ENCODE measurements at regions not wholly inside any gene's neighbourhood (a gene's known extent, or its start where the extent isn't known, plus 50 kb on each side); places are given as distances from the start of the nearest gene placed in this dataset.

DNA sequence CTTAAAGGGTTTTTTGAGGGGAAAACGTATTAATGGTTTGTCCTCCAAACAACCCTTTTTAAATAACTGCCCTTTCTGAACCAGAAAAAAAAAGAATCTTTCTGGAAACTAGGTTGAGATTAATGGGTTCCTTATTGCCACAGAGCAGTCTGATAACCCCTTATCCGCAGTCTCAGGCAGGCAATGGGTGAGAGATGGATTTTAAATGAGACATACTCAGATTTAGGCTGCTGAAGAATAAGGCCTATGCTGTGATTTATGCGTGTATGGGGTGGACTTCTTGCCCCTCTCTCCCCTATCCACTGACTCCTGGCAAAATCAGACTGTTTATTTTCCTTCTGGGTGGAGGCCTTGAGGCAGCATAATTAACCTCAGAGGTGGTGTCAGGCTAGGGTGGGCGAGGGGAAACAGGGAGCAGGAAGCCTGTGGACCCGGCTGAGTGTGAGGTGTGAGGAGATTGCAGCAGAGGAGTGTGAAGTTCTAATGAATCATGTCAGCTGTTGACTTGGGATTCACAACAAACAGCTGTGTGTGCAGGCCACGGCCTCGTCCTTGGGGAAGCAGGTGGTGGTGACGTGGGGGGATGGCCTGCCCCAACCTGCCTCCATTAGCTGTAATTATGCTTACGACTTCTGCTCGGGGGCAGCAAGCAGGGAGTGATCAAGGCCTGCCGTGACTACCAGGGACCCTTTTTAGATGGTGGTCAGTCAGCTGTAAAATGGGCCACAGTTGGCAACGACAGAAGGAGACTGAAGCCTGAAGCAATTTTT, 196.4 kb downstream of the SEMA6A start:
- CTCF ChIA-PET = no interaction called here
- ATAC-seq (ENCODE audit: low read depth) (no peak), DNase-seq (no peak)
- POLR2A ChIA-PET = no interaction called here
- H3K4me1 Mint-ChIP-seq = no peaks in the 10 kb centered on the region
- no peak overlapping the region for H3K27ac Mint-ChIP-seq
- no peaks in the 10 kb centered on the region for H3K27me3 Mint-ChIP-seq
- H3K4me3 Mint-ChIP-seq = no peak overlapping the region
- TF ChIP-seq, protein P1, sequence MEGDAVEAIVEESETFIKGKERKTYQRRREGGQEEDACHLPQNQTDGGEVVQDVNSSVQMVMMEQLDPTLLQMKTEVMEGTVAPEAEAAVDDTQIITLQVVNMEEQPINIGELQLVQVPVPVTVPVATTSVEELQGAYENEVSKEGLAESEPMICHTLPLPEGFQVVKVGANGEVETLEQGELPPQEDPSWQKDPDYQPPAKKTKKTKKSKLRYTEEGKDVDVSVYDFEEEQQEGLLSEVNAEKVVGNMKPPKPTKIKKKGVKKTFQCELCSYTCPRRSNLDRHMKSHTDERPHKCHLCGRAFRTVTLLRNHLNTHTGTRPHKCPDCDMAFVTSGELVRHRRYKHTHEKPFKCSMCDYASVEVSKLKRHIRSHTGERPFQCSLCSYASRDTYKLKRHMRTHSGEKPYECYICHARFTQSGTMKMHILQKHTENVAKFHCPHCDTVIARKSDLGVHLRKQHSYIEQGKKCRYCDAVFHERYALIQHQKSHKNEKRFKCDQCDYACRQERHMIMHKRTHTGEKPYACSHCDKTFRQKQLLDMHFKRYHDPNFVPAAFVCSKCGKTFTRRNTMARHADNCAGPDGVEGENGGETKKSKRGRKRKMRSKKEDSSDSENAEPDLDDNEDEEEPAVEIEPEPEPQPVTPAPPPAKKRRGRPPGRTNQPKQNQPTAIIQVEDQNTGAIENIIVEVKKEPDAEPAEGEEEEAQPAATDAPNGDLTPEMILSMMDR (IDR thresholded peaks at IDR 0.05) = no peak
- H3K36me3 Mint-ChIP-seq (ENCODE audit: low read depth) = peaks cover 27% of the 10 kb centered on the region
- no peaks in the 10 kb centered on the region for H3K9me3 Mint-ChIP-seq
- intact Hi-C loops (cut with micrococcal nuclease) = no loop called here

DNA sequence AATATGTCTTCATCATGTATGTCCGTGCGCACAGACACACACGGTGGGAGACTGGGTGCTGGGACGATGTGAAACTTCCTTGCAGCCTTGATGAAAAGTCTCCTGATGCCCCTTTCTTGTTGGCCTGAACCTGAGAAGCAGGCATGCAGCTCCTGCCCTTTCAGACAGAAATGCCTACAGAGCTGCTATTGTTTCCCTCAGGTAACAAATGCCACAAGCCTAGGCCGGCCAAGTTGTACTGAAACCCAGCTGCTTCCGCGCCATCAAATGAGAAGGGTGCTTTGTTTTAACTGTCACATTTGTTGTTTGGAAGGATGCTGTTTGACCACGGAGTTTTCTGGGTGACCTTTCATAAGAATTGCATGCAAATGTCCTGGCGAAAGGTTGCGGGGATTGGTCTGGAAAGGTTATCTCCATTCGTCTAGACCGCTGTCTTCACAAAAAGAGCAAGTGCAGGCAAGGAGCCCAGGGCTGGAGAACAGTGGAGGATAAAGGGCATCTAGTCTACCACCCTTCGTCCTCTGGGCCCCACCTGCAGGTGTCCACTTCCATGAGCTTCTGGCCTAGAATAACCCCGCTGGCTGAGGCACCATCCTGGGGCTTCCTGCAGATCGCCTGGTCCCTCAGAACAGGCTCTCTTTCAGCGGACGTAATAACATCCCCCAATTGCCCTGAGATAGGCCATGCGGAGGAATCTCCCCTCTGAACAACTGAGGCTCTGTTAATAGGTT, 197.2 kb downstream of the SEMA6A start:
- H3K36me3 Mint-ChIP-seq (ENCODE audit: low read depth) = peaks cover 24% of the 10 kb centered on the region
- DNase-seq = no peak
- no peaks in the 10 kb centered on the region for H3K27me3 Mint-ChIP-seq

DNA sequence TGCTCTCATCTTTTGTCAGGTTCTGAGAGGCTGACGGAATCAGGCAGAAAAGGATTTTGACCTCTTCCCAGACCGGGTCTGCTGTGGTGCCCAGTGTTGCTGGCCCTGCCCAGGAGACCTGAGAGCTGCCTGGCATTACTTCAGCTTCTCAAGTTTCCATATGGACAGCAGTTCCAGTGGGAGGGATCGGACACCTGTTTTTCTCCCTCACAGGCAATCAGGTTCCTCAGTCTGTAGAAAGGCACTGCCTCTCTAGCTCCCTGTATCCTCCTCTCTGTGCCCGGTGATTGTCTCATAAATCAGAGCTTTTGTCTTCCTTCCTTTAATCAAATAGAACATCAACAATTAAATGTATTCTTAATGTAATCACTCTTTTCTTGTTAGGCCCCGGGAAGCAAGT, 198.7 kb downstream of the SEMA6A start:
- no peak overlapping the region for H3K27ac Mint-ChIP-seq
- CTCF ChIA-PET = no interaction called here
- intact Hi-C loops (cut with micrococcal nuclease) = no loop called here
- H3K4me3 Mint-ChIP-seq = no peak overlapping the region
- no peaks in the 10 kb centered on the region for H3K9me3 Mint-ChIP-seq
- H3K27me3 Mint-ChIP-seq = no peaks in the 10 kb centered on the region
- peaks cover 19% of the 10 kb centered on the region for H3K36me3 Mint-ChIP-seq (ENCODE audit: low read depth)
- DNase-seq (no peak), ATAC-seq (ENCODE audit: low read depth) (no peak)
- no peaks in the 10 kb centered on the region for H3K4me1 Mint-ChIP-seq
- TF ChIP-seq, protein P1 (IDR thresholded peaks at IDR 0.05) = no peak
- POLR2A ChIA-PET = no interaction called here

More for the DNA sequence above, 197.2 kb downstream of the SEMA6A start:
- intact Hi-C loops (cut with micrococcal nuclease) = no loop called here
- Mint-ChIP-seq H3K27ac (no peak overlapping the region), H3K9me3 (no peaks in the 10 kb centered on the region), H3K4me3 (no peak overlapping the region), H3K4me1 (no peaks in the 10 kb centered on the region)
- TF ChIP-seq, protein P1 (IDR thresholded peaks at IDR 0.05) = no peak
- CTCF ChIA-PET = no interaction called here
- no peak for ATAC-seq (ENCODE audit: low read depth)
- POLR2A ChIA-PET = no interaction called here

DNA sequence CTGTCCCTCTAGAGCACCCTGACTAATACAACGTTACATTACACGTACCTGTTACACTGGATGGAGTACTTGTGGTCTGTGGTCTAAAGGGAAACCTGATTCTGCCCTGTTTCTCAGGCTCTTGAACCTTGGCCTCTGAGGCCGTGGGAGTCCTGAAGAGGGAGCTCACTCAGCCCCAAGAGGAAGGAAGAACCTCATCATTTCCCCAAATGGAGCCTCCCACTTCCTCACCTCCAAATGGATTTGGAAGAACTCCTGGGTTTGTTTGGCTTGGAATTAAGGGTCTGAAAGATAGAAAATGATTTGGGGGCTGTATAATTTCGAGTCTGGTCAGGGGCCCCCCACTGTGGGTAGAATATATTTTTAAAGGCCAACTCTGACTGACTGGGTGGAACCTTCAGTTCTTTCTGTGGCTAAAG, 200.2 kb downstream of the SEMA6A start:
- Mint-ChIP-seq H3K4me3 (no peak overlapping the region), H3K27me3 (no peaks in the 10 kb centered on the region), H3K36me3 (ENCODE audit: low read depth) (peaks cover 19% of the 10 kb centered on the region), H3K4me1 (no peaks in the 10 kb centered on the region), H3K9me3 (no peaks in the 10 kb centered on the region), H3K27ac (no peak overlapping the region)
- TF ChIP-seq, protein P1 (IDR thresholded peaks at IDR 0.05) = no peak
- intact Hi-C loops (cut with micrococcal nuclease) = no loop called here
- DNase-seq (no peak), ATAC-seq (ENCODE audit: low read depth) (no peak)
- ChIA-PET POLR2A (interaction anchor here (0.5 kb wide), 1 partner anchor 66 kb away, joined by 3 read pairs; no protein-coding TSS in a partner anchor), CTCF (no interaction called here)

DNA sequence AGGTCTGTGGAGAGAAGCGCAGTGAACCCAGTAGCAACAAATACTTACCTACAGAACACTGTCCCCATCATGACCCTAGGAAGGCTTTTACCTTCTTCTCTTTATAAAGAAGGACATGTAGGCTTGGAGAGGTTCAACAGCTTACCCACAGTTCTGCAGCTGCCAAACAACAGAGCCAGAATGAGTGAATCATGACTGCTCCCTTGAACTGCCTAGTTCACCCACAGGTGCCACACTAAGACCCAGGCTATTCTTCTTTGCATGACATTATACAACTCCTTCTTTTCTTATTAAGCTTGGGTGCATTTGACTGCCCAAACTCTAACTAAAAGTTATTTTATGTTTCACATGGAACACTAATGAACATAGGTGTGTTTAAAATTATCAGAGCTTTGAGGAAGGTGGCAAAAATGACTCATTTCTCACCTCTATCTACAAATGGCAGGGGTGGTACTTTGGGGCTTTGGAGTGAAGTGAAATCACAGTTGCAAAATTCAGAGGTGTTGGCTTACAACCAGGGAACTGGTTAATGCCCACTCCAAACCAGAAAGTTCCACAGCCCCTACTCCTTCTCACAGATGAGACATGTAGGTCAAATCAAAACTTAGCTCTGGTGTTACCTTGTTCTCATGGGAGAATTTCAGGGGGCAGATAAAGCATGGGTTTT, 201.6 kb downstream of the SEMA6A start:
- intact Hi-C loops (cut with micrococcal nuclease) = no loop called here
- no peak for DNase-seq
- Mint-ChIP-seq H3K4me3 (no peak overlapping the region), H3K9me3 (no peaks in the 10 kb centered on the region), H3K27me3 (no peaks in the 10 kb centered on the region), H3K4me1 (no peaks in the 10 kb centered on the region), H3K27ac (no peak overlapping the region), H3K36me3 (ENCODE audit: low read depth) (peaks cover 19% of the 10 kb centered on the region)
- TF ChIP-seq, protein P1 (IDR thresholded peaks at IDR 0.05) = no peak
- ChIA-PET POLR2A (no interaction called here), CTCF (no interaction called here)
- ATAC-seq (ENCODE audit: low read depth) = no peak

All from activated B cell treated with CpG ODN at 0.5 μM for 24 hours (primary cell).